ENCODE measurements at regions not wholly inside any gene's neighbourhood (a gene's known extent, or its start where the extent isn't known, plus 50 kb on each side); places are given as distances from the start of the nearest gene placed in this dataset.

DNA sequence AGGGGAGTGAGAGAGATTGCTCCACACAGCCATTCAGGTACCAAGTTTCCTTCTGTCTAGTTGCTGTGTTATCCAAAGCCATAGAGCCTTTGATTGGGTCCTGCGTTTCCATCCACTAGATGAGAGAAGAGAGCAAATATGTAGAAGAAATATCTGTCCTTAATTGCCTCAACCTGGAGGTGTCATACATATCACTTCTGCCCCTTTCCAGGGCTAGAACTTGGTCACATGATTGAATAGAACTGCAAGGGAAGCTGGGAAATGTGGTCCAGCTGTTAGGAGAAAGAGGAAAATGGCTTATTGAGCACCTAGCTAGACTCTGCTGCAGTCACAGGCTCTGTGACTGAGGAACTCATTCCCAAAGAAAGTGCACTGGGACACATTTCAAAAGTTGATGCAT, 115.6 kb upstream of the JAG1 start:
- no peak for TF ChIP-seq CTCF (IDR thresholded peaks at IDR 0.05; ENCODE audit: insufficient read depth, low read depth, low read length, missing control alignments)
- no peak overlapping the region for H3K4me3 ChIP-seq (ENCODE audit: low read length)
- no peak for DNase-seq (ENCODE audit: low read depth)

DNA sequence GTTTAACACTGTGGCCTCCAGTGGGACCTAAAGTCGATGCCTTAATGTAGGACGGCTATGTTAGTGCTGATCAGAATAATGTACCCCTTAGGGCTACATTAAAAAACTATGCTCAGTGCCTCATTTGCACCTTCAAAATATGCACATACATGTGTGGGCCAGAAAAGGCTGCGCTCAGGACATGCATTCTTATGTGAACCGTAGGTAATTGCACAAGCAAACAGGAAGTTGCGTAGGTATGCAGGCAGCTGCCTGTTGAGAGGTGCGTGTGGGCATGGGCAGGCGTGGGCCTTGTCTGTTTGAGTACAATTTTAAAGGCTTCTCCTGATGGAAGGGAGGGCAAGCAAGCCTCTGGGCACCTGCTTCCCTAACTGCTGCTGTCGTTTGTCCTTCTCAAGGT, 116.2 kb upstream of the JAG1 start:
- peak; percentile 89 for DNase-seq (ENCODE audit: low read depth)
- TF ChIP-seq CTCF (IDR thresholded peaks at IDR 0.05; ENCODE audit: insufficient read depth, low read depth, low read length, missing control alignments) = no peak
- no peak overlapping the region for H3K4me3 ChIP-seq (ENCODE audit: low read length)

GRCh38 chr20:10792291-10792690, 118.5 kb upstream of the JAG1 start:
- no peak for TF ChIP-seq CTCF (IDR thresholded peaks at IDR 0.05; ENCODE audit: insufficient read depth, low read depth, low read length, missing control alignments)
- DNase-seq (ENCODE audit: low read depth) = no peak
- no peak overlapping the region for H3K4me3 ChIP-seq (ENCODE audit: low read length)

GRCh38 chr20:10793766-10794165, 120.0 kb upstream of the JAG1 start:
- TF ChIP-seq CTCF (IDR thresholded peaks at IDR 0.05; ENCODE audit: insufficient read depth, low read depth, low read length, missing control alignments) = no peak
- no peak for DNase-seq (ENCODE audit: low read depth)

GRCh38 chr20:10794765-10795164, 121.0 kb upstream of the JAG1 start:
- no peak for TF ChIP-seq CTCF (IDR thresholded peaks at IDR 0.05; ENCODE audit: insufficient read depth, low read depth, low read length, missing control alignments)

More at GRCh38 chr20:10793766-10794165, 120.0 kb upstream of the JAG1 start:
- H3K4me3 ChIP-seq (ENCODE audit: low read length) = no peak overlapping the region

GRCh38 chr20:10795286-10796026, 121.7 kb upstream of the JAG1 start:
- TF ChIP-seq CTCF (IDR thresholded peaks at IDR 0.05; ENCODE audit: insufficient read depth, low read depth, low read length, missing control alignments) = no peak
- no peak for DNase-seq (ENCODE audit: low read depth)
- H3K4me3 ChIP-seq (ENCODE audit: low read length) = no peak overlapping the region

More at GRCh38 chr20:10794765-10795164, 121.0 kb upstream of the JAG1 start:
- no peak for DNase-seq (ENCODE audit: low read depth)
- no peak overlapping the region for H3K4me3 ChIP-seq (ENCODE audit: low read length)

- DNase-seq (ENCODE audit: low read depth) = peak; percentile 92
- no peak for TF ChIP-seq CTCF (IDR thresholded peaks at IDR 0.05; ENCODE audit: insufficient read depth, low read depth, low read length, missing control alignments)
- H3K4me3 ChIP-seq (ENCODE audit: low read length) = no peak overlapping the region
Observed at GRCh38 chr20:10798811-10799210, 125.0 kb upstream of the JAG1 start.

Measured in epithelial cell of esophagus (primary cell).